ENCODE measurements at regions not wholly inside any gene's neighbourhood (a gene's known extent, or its start where the extent isn't known, plus 50 kb on each side); places are given as distances from the start of the nearest gene placed in this dataset.
"Not testable (repeated sequence)": the region's sequence is repeated elsewhere in the genome, so short reads cannot be mapped to it uniquely, and the experiment has no call there.

DNA sequence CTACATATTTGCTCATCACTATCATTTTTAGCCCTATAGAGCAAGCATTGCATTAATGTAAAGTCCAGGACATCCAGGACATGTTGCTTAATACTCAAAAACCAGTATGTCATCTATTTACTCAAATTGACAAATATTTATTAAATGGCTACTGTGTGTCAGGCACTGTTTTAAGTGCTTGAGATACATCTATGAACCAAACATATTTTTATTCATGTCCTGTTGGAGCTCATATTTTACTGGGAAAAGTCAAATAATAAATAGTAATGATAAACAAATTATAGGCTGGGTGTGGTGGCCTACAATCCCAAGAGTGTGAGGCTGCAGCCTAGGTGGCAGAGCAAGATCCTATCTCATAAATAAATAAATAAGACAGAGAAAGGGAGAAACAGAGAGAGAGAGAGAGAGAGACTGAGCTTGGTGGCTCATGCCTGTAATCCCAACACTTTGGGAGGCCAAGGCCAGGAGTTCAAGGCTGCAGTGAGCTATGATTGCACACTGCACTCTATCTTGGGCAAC lies 227.9 kb downstream of the GJA1 start:
- no peak for FAIRE-seq
- TF ChIP-seq POU2F2 (IDR thresholded peaks at IDR 0.05; ENCODE audit: low read depth, low read length) (no peak), PAX5 (IDR thresholded peaks at IDR 0.05; ENCODE audit: insufficient read depth, low read length, severe bottlenecking) (no peak), POLR2AphosphoS5 (IDR thresholded peaks at IDR 0.05; ENCODE audit: low read depth, low read length) (no peak), POLR2A (IDR thresholded peaks at IDR 0.05; ENCODE audit: low read depth, low read length) (no peak), TAF1 (IDR thresholded peaks at IDR 0.05; ENCODE audit: low read depth, low read length) (no peak), SPI1 (IDR thresholded peaks at IDR 0.05; ENCODE audit: low read depth, low read length) (no peak)
- no peak for DNase-seq (ENCODE audit: insufficient read length, low spot score)

DNA sequence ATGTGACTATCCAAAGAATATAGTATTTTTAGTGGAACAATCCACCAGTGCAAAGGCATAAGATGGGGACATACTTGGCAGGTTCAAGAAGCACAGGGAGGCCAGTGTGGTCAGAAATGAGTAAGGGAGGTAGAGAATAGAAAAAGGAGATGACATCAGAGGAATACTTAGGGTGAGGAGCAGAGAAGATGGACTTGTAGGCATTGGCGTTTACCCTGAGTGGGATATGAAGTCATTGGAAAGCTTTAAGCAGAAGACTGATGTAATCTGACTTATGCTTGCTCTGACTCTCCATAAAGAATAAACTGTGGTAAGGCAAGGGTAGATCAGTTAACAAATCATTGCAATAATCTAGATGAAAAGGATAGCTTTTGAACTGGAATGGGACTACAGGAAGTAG lies 228.7 kb downstream of the GJA1 start:
- TF ChIP-seq POLR2AphosphoS5 (IDR thresholded peaks at IDR 0.05; ENCODE audit: low read depth, low read length), result no peak
- no peak for TF ChIP-seq POU2F2 (IDR thresholded peaks at IDR 0.05; ENCODE audit: low read depth, low read length)
- TF ChIP-seq SPI1 (IDR thresholded peaks at IDR 0.05; ENCODE audit: low read depth, low read length), result no peak
- no peak for TF ChIP-seq POLR2A (IDR thresholded peaks at IDR 0.05; ENCODE audit: low read depth, low read length)
- no peak for TF ChIP-seq PAX5 (IDR thresholded peaks at IDR 0.05; ENCODE audit: insufficient read depth, low read length, severe bottlenecking)
- TF ChIP-seq TAF1 (IDR thresholded peaks at IDR 0.05; ENCODE audit: low read depth, low read length), result no peak

DNA sequence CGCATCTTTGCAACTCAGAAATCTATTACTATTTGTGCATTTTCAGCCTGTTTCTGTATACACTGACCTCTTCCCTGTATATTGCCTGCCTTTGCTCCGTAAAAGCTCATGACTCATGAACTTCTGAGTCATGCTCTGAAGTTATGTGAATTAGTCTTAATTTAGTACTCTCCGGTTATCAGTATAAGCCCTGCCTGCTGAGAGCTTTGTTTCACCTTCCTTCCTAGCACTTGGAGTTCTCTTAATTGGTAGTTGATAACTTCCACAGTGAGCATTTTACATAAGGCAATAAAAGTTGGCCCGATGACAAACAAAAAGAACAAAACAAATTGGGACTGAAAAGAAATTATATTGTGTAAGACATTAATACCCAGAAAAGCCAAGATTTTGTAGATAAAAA lies 231.4 kb downstream of the GJA1 start:
- no peak for FAIRE-seq
- no peak for TF ChIP-seq SPI1 (IDR thresholded peaks at IDR 0.05; ENCODE audit: low read depth, low read length)
- TF ChIP-seq PAX5 (IDR thresholded peaks at IDR 0.05; ENCODE audit: insufficient read depth, low read length, severe bottlenecking), result no peak
- no peak for TF ChIP-seq TAF1 (IDR thresholded peaks at IDR 0.05; ENCODE audit: low read depth, low read length)
- TF ChIP-seq POU2F2 (IDR thresholded peaks at IDR 0.05; ENCODE audit: low read depth, low read length), result no peak

More for the DNA sequence above, 228.7 kb downstream of the GJA1 start:
- DNase-seq (ENCODE audit: insufficient read length, low spot score), result no peak
- FAIRE-seq, result no peak

DNA sequence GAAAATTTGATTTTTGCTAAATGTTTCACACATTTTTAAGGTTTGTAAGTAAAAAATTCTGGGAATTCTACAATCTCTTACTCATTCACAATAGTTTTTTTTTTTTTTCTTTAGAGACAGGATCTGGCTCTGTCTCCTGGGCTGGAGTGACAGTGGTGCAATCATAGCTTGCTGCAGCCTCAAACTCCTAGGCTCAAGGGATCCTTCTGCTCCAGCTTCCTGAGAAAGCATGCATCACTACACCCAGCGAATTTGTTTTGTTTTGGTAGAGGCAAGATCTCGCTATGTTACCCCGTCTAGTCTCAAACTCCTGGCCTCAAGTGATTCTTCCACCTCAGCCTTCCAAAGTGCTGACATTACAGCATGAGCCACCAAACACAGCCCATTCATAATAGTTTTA lies 232.8 kb downstream of the GJA1 start:
- TF ChIP-seq POU2F2 (IDR thresholded peaks at IDR 0.05; ENCODE audit: low read depth, low read length), result no peak
- TF ChIP-seq PAX5 (IDR thresholded peaks at IDR 0.05; ENCODE audit: insufficient read depth, low read length, severe bottlenecking), result no peak
- TF ChIP-seq SPI1 (IDR thresholded peaks at IDR 0.05; ENCODE audit: low read depth, low read length), result no peak
- no peak for TF ChIP-seq TAF1 (IDR thresholded peaks at IDR 0.05; ENCODE audit: low read depth, low read length)
- TF ChIP-seq POLR2A (IDR thresholded peaks at IDR 0.05; ENCODE audit: low read depth, low read length), result no peak
- TF ChIP-seq POLR2AphosphoS5 (IDR thresholded peaks at IDR 0.05; ENCODE audit: low read depth, low read length), result no peak
- no peak for DNase-seq (ENCODE audit: insufficient read length, low spot score)
- no peak for FAIRE-seq

More for the DNA sequence above, 231.4 kb downstream of the GJA1 start:
- no peak for DNase-seq (ENCODE audit: insufficient read length, low spot score)

DNA sequence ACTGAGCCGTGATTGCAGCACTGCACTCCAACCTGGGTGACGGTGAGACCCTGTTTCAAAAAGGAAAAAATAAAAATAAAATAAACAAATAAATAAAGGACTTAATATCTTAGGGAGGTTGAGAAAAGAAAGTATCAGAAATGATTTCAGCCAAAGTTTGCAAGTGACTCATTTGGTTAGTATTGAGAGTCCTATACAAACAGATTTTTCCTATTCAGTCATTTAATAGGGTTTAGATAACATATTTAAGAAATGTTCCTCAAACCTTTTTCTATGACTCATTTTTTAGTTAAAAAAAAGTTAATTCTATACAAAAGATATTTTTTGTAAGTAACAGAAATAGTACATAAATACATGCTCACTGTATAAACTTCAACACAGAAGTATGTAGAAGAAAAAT lies 235.1 kb downstream of the GJA1 start:
- FAIRE-seq, result no peak
- no peak for DNase-seq (ENCODE audit: insufficient read length, low spot score)
- TF ChIP-seq SPI1 (IDR thresholded peaks at IDR 0.05; ENCODE audit: low read depth, low read length) (no peak), POU2F2 (IDR thresholded peaks at IDR 0.05; ENCODE audit: low read depth, low read length) (no peak), TAF1 (IDR thresholded peaks at IDR 0.05; ENCODE audit: low read depth, low read length) (no peak), POLR2A (IDR thresholded peaks at IDR 0.05; ENCODE audit: low read depth, low read length) (no peak)

DNA sequence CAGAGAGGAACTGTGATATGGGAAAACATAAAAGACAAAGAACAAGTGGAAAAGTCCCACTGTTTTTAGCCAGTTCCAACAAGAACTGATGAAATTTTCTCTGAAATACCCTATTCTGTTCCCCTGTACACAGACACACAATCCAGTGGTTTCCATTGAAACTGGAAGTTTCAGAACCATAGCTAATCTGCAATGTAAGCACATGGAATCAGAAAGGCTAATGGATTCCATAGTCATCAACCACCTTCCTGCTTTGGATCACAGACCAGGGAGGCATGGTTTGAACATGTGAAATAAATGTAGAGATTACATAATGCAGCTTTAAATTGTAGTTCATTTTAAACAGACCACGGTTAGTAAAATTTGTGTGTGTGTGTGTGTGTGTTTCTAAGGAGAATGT lies 242.1 kb downstream of the GJA1 start:
- no peak for TF ChIP-seq POLR2A (IDR thresholded peaks at IDR 0.05; ENCODE audit: low read depth, low read length)
- TF ChIP-seq POU2F2 (IDR thresholded peaks at IDR 0.05; ENCODE audit: low read depth, low read length), result no peak
- no peak for TF ChIP-seq TAF1 (IDR thresholded peaks at IDR 0.05; ENCODE audit: low read depth, low read length)
- TF ChIP-seq POLR2AphosphoS5 (IDR thresholded peaks at IDR 0.05; ENCODE audit: low read depth, low read length), result no peak
- no peak for TF ChIP-seq SPI1 (IDR thresholded peaks at IDR 0.05; ENCODE audit: low read depth, low read length)
- TF ChIP-seq PAX5 (IDR thresholded peaks at IDR 0.05; ENCODE audit: insufficient read depth, low read length, severe bottlenecking), result no peak
- FAIRE-seq (no peak), DNase-seq (ENCODE audit: insufficient read length, low spot score) (no peak)

DNA sequence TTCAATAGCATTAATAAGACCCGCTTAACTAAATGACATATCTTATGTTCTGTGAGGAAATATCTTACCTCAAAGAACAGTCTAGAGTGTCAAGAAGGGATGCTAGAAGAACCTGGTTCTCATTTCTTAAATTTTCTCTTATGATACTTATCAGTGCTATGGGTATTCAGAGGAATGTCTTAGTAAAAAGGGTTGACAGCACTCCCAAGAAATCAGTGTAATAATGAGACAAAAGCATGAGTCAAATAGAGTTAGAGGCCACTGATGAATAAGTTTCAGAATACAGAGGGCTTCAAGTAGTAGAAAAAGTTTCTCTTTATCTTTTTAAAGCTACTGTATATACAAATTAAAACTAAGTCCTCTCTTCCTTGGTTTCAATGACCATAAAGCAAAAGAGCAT lies 242.8 kb downstream of the GJA1 start:
- no peak for TF ChIP-seq TAF1 (IDR thresholded peaks at IDR 0.05; ENCODE audit: low read depth, low read length)
- TF ChIP-seq POU2F2 (IDR thresholded peaks at IDR 0.05; ENCODE audit: low read depth, low read length), result no peak
- TF ChIP-seq POLR2AphosphoS5 (IDR thresholded peaks at IDR 0.05; ENCODE audit: low read depth, low read length), result no peak
- TF ChIP-seq PAX5 (IDR thresholded peaks at IDR 0.05; ENCODE audit: insufficient read depth, low read length, severe bottlenecking), result no peak
- no peak for TF ChIP-seq SPI1 (IDR thresholded peaks at IDR 0.05; ENCODE audit: low read depth, low read length)
- TF ChIP-seq POLR2A (IDR thresholded peaks at IDR 0.05; ENCODE audit: low read depth, low read length), result no peak
- FAIRE-seq (no peak), DNase-seq (ENCODE audit: insufficient read length, low spot score) (no peak)

DNA sequence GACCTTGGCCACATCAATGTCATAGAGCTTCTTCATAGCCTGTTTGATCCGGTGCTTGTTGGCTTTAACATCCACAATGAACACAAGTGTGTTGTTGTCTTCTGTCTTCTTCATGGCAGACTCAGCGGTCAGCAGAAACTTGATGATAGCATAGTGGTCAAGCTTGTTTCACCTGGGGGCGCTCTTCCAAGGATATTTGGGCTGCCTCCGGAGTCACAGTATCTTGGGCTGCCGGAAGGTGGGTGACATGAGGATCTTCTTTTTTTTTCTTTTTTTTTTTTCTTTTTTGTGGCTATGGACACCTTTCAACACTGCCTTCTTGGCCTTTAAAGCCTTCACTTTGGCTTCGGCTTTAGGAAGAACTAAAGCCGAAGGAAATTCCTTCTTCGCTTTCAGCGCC lies 244.6 kb downstream of the GJA1 start:
- DNase-seq (ENCODE audit: insufficient read length, low spot score) (no peak), FAIRE-seq (no peak)
- TF ChIP-seq POLR2A (IDR thresholded peaks at IDR 0.05; ENCODE audit: low read depth, low read length), result no peak
- TF ChIP-seq POU2F2 (IDR thresholded peaks at IDR 0.05; ENCODE audit: low read depth, low read length), result no peak
- TF ChIP-seq SPI1 (IDR thresholded peaks at IDR 0.05; ENCODE audit: low read depth, low read length), result no peak
- no peak for TF ChIP-seq TAF1 (IDR thresholded peaks at IDR 0.05; ENCODE audit: low read depth, low read length)
- no peak for TF ChIP-seq PAX5 (IDR thresholded peaks at IDR 0.05; ENCODE audit: insufficient read depth, low read length, severe bottlenecking)
- no peak for TF ChIP-seq POLR2AphosphoS5 (IDR thresholded peaks at IDR 0.05; ENCODE audit: low read depth, low read length)

DNA sequence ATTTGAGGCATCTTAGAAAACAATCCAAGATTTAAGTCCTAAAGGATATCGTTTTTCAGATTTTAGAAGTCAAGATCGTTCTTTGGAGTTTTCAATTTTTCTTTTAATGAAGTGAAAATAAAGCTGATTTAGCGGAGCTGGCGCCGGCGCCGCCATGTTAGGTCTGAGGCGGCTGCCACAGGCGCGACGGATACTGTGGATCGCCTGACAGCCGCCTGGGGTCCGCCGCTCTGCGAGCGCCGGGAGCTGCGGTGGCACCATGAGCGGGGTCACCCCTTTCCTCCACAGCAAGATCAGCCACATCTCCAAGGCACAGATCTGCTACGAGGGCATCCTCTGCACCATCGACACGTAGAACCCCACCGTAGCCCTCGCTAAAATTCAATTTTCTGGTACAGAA lies 247.2 kb downstream of the GJA1 start:
- TF ChIP-seq PAX5 (IDR thresholded peaks at IDR 0.05; ENCODE audit: insufficient read depth, low read length, severe bottlenecking) (no peak), POLR2AphosphoS5 (IDR thresholded peaks at IDR 0.05; ENCODE audit: low read depth, low read length) (no peak), SPI1 (IDR thresholded peaks at IDR 0.05; ENCODE audit: low read depth, low read length) (no peak), POLR2A (IDR thresholded peaks at IDR 0.05; ENCODE audit: low read depth, low read length) (no peak), POU2F2 (IDR thresholded peaks at IDR 0.05; ENCODE audit: low read depth, low read length) (no peak), TAF1 (IDR thresholded peaks at IDR 0.05; ENCODE audit: low read depth, low read length) (no peak)
- DNase-seq (ENCODE audit: insufficient read length, low spot score), result no peak
- FAIRE-seq, result no peak

DNA sequence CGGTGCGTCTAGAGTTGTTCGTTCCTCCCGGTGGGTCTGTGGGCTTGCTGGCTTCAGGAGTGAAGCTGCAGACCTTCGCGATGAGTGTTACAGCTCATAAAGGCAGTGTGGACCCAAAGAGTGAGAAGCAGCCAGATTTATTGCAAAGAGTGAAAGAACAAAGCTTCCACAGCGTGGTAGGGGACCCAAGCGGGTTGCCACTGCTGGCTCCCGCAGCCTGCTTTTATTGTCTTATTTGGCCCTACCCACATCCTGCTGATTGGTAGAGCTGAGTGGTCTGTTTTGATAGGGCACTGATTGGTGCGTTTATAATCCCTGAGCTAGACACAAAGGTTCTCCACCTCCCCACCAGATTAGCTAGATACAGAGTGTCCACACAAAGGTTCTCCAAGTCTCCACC lies 250.4 kb downstream of the GJA1 start:
- not testable (repeated sequence) for FAIRE-seq

More for the DNA sequence above, 250.4 kb downstream of the GJA1 start:
- not testable (repeated sequence) for DNase-seq (ENCODE audit: insufficient read length, low spot score)
